Skeletal muscle tissue (tissue), 3 donors: ENCODE measurements at regions not wholly inside any gene's neighbourhood (a gene's known extent, or its start where the extent isn't known, plus 50 kb on each side); places are given as distances from the start of the nearest gene placed in this dataset.

Experiments
- H3K27ac ChIP-seq: one replicate; pipeline ENCODE4 v1.7.0; 2013; ENCODE audit warnings: mild to moderate bottlenecking, low read depth, low read length, inconsistent platforms
- H3K27me3 ChIP-seq, 3 donors: one replicate each; pipeline ENCODE4 v1.7.0; 2013; ENCODE audit warnings: low read length in 3 of 3; ENCODE audit not compliant: control insufficient read depth in 3 of 3, insufficient read depth in 3 of 3
- H3K36me3 ChIP-seq, 3 donors: one replicate each; pipeline ENCODE4 v1.7.0; 2013; ENCODE audit warnings: low read length in 3 of 3; ENCODE audit not compliant: control insufficient read depth in 3 of 3, insufficient read depth in 3 of 3
- H3K4me1 ChIP-seq, 3 donors: one replicate each; pipeline ENCODE4 v1.7.0; 2013; ENCODE audit warnings: low read length in 3 of 3, mild to moderate bottlenecking in 3 of 3; ENCODE audit not compliant: control insufficient read depth in 3 of 3, insufficient read depth in 3 of 3
- H3K4me3 ChIP-seq, 3 donors: one replicate each; pipeline ENCODE4 v1.7.0; 2013; ENCODE audit warnings: low read length in 3 of 3
- H3K9ac ChIP-seq, 3 donors: one replicate each; pipeline ENCODE4 v1.7.0; 2013; ENCODE audit warnings: low read length in 3 of 3, mild to moderate bottlenecking in 3 of 3, moderate library complexity in 2 of 3, low read depth in 1 of 3
- H3K9me3 ChIP-seq, 3 donors: one replicate each; pipeline ENCODE4 v1.7.0; 2013; ENCODE audit warnings: low read length in 3 of 3; ENCODE audit not compliant: control insufficient read depth in 3 of 3
- donor health status: Osteomylitis.

- H3K9me3 ChIP-seq: no peaks in the 10 kb centered on the region
- no peaks in the 10 kb centered on the region for H3K27me3 ChIP-seq
- no peak overlapping the region for H3K27ac ChIP-seq
- H3K4me3 ChIP-seq: no peak overlapping the region
- H3K4me1 ChIP-seq: no peaks in the 10 kb centered on the region
- H3K9ac ChIP-seq: no peak overlapping the region
- H3K36me3 ChIP-seq: no peaks in the 10 kb centered on the region
Measured at GRCh38 chr4:129602447-129602846, 506.5 kb downstream of the C4orf33 start.

- Histone ChIP-seq H3K27ac (no peak overlapping the region), H3K9ac (no peak overlapping the region), H3K27me3 (no peaks in the 10 kb centered on the region), H3K9me3 (no peaks in the 10 kb centered on the region), H3K4me3 (no peak overlapping the region), H3K4me1 (no peaks in the 10 kb centered on the region), H3K36me3 (no peaks in the 10 kb centered on the region)
Measured at GRCh38 chr4:129603241-129603931, 507.4 kb downstream of the C4orf33 start.

DNA sequence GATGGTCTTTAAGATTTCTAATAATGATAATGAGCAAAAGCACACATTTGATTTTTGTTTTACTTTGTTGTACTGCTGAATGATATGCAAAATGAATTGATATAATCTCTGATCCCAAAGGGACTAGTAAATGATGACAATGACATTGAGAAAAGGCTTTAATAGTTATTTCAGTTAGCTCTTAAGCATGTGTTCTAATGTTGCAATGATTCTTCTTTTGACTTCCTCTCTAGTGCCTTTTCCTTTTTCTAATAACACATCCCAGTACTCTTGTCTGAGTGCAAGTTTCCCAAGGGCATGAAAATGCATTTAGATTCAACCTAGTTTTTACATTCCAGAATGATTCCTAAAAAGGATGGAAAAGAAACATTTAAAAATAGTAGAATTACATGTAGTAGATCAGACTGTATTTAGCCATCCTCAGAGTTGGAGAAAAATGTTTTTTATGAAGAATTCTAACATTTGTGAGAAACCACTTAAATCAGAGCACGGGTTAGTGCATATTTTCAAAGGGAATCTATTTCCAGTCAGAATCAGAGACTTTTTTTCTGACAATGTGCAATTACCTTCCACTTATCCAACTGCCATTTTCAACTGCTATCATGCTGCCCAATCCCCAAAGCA is 508.8 kb downstream of the C4orf33 start:
- H3K27ac ChIP-seq: no peak overlapping the region
- no peaks in the 10 kb centered on the region for H3K36me3 ChIP-seq
- H3K27me3 ChIP-seq: no peaks in the 10 kb centered on the region
- H3K9me3 ChIP-seq: no peaks in the 10 kb centered on the region
- no peak overlapping the region for H3K9ac ChIP-seq
- no peak overlapping the region for H3K4me3 ChIP-seq
- no peaks in the 10 kb centered on the region for H3K4me1 ChIP-seq

GRCh38 chr4:129614611-129615010 is 518.7 kb downstream of the C4orf33 start:
- no peak overlapping the region for H3K27ac ChIP-seq
- H3K9ac ChIP-seq: no peak overlapping the region
- no peak overlapping the region for H3K4me3 ChIP-seq
- no peaks in the 10 kb centered on the region for H3K9me3 ChIP-seq
- no peaks in the 10 kb centered on the region for H3K4me1 ChIP-seq
- H3K27me3 ChIP-seq: no peaks in the 10 kb centered on the region
- H3K36me3 ChIP-seq: no peaks in the 10 kb centered on the region

- Histone ChIP-seq H3K27ac (no peak overlapping the region), H3K4me1 (no peaks in the 10 kb centered on the region), H3K9ac (no peak overlapping the region), H3K27me3 (no peaks in the 10 kb centered on the region), H3K4me3 (no peak overlapping the region), H3K36me3 (no peaks in the 10 kb centered on the region), H3K9me3 (no peaks in the 10 kb centered on the region)
Measured at GRCh38 chr4:129622566-129622965, 526.6 kb downstream of the C4orf33 start.

GRCh38 chr4:129623233-129623875 is 527.4 kb downstream of the C4orf33 start:
- Histone ChIP-seq H3K4me1 (no peaks in the 10 kb centered on the region), H3K9me3 (no peaks in the 10 kb centered on the region), H3K36me3 (no peaks in the 10 kb centered on the region), H3K9ac (no peak overlapping the region), H3K27me3 (no peaks in the 10 kb centered on the region), H3K27ac (no peak overlapping the region), H3K4me3 (no peak overlapping the region)

- no peaks in the 10 kb centered on the region for H3K36me3 ChIP-seq
- H3K27me3 ChIP-seq: no peaks in the 10 kb centered on the region
- no peak overlapping the region for H3K9ac ChIP-seq
- no peak overlapping the region for H3K4me3 ChIP-seq
- H3K27ac ChIP-seq: no peak overlapping the region
- no peaks in the 10 kb centered on the region for H3K4me1 ChIP-seq
- H3K9me3 ChIP-seq: no peaks in the 10 kb centered on the region
Measured at GRCh38 chr4:129641179-129641578, 545.2 kb downstream of the C4orf33 start.

DNA sequence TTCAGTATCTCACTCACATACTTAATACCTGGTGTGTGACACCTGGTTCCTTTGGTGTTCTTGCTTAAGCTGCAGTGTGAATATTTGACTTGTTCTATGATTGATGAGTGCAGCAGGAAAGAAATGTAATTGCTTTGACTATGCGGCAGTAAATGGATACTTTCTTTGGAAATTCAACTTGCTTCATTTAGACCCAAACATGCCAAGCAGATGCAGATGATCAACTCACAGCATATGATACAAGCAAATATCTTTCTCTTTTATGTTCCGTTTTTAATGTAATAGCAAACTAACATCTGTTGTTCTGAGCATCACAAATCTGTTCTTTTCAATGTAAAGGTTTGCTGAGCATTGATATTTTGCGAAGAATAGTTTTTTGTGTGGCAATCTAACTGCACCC is 549.5 kb downstream of the C4orf33 start:
- Histone ChIP-seq H3K27me3 (no peaks in the 10 kb centered on the region), H3K9me3 (no peaks in the 10 kb centered on the region), H3K4me3 (no peak overlapping the region), H3K4me1 (no peaks in the 10 kb centered on the region), H3K36me3 (no peaks in the 10 kb centered on the region), H3K9ac (no peak overlapping the region), H3K27ac (no peak overlapping the region)

DNA sequence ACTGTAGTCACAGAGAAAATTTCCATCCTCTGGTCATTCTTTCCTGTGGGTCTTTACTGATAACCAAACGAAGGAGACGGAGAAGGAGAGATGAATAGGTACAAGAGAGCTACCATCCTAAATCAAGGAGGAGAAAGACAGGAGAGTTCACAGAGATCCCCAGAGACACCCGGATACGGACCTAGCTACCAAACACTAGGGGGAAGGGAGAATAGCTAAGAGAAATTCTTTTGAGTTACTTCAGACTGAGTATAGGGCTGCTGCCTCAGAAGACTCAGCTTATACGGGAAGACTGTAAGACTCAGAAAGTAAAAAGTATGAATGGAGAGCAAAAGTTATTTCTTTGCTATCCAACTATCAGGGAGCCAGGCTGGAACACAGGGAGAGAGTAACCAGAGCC is 572.1 kb downstream of the C4orf33 start:
- Histone ChIP-seq H3K27me3 (no peaks in the 10 kb centered on the region), H3K4me3 (no peak overlapping the region), H3K9me3 (no peaks in the 10 kb centered on the region), H3K36me3 (no peaks in the 10 kb centered on the region), H3K27ac (no peak overlapping the region), H3K4me1 (no peaks in the 10 kb centered on the region), H3K9ac (no peak overlapping the region)

DNA sequence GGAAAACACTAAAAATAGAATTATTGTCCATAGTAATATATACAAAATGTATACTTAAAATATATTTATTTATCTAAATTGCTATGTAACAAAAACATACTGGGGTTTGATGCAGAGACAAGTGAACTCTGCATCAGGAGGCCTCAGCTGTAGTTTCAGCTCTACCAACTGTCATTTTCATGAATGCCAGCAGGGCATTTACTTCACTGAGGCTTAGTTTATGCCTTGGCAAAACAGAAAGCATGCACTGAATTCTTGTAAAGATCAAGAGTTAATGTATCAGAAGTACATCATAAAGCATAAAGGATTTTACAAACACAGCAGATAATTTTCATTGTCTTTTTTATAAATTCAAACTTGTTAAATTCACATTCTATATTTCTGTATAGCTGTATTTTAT is 577.0 kb downstream of the C4orf33 start:
- Histone ChIP-seq H3K36me3 (no peaks in the 10 kb centered on the region), H3K4me3 (no peak overlapping the region), H3K4me1 (no peaks in the 10 kb centered on the region), H3K27me3 (no peaks in the 10 kb centered on the region), H3K9ac (no peak overlapping the region), H3K27ac (no peak overlapping the region), H3K9me3 (no peaks in the 10 kb centered on the region)
